HUES6 (cell line): ENCODE measurements at regions not wholly inside any gene's neighbourhood (a gene's known extent, or its start where the extent isn't known, plus 50 kb on each side); places are given as distances from the start of the nearest gene placed in this dataset.

ENCODE experiments used
- H3K27ac ChIP-seq: 2 replicates; pipeline ENCODE4 v1.7.0; 2013; ENCODE audit warnings: low read depth, mild to moderate bottlenecking, low read length, inconsistent platforms
- H3K27me3 ChIP-seq: 2 replicates; pipeline ENCODE4 v1.6.1; 2013; ENCODE audit warnings: low read length; ENCODE audit not compliant: control insufficient read depth, insufficient read depth
- H3K36me3 ChIP-seq: 2 replicates; pipeline ENCODE4 v1.6.1; 2013; ENCODE audit warnings: low read length; ENCODE audit not compliant: control insufficient read depth, insufficient read depth
- H3K4me1 ChIP-seq: 2 replicates; pipeline ENCODE4 v1.6.1; 2013; ENCODE audit warnings: low read length; ENCODE audit not compliant: control insufficient read depth, insufficient read depth
- H3K4me3 ChIP-seq: 2 replicates; pipeline ENCODE4 v1.5.1; 2013; ENCODE audit warnings: low read depth, low read length
- H3K9ac ChIP-seq: one replicate; pipeline ENCODE4 v1.6.1; 2013; ENCODE audit warnings: mild to moderate bottlenecking, low read length
- H3K9me3 ChIP-seq: 2 replicates; pipeline ENCODE4 v1.6.1; 2013; ENCODE audit warnings: low read depth, low read length; ENCODE audit not compliant: control insufficient read depth, insufficient read depth

DNA sequence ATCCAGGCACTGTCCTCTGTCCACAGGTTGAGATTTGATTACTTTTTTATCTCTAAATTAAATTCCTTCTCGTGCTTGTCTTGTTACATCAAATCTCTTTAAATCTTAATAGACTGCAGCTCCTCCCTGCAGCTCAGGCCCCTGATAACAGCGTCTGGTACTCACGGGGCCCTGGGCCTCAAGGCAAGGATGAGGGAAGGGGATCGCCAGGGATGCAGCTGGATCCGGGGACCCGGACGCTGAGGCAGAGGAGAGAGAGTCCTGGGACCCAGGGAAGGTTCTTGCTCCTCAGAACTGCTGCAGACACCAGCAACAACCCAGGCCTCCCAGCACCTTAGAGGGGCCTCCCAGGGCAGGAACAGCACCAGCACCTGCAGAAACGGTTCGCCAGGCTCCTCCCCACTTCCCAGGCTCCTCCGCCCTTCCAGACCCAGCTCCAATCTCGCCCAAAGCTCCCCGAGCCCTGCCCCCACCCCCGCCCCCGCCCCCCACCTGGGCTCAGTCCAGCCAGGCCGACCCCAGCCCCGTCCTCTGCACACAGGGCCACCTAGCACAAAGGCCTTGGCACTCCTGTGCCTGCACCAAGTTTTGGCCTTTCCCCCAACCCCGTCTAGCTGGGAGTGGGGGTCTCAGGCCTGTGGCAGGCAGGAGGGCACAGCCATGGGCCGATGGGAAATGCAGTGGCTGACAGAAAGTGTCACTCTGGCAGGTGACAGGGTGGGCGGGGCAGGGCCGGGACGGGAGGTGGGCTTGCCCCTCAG is 60.3 kb upstream of the GALNT9 start:
- Histone ChIP-seq H3K4me3 (no peak overlapping the region), H3K27ac (no peak overlapping the region), H3K36me3 (no peaks in the 10 kb centered on the region), H3K9ac (no peak overlapping the region), H3K27me3 (peaks cover 93% of the 10 kb centered on the region), H3K4me1 (no peaks in the 10 kb centered on the region), H3K9me3 (no peaks in the 10 kb centered on the region)

DNA sequence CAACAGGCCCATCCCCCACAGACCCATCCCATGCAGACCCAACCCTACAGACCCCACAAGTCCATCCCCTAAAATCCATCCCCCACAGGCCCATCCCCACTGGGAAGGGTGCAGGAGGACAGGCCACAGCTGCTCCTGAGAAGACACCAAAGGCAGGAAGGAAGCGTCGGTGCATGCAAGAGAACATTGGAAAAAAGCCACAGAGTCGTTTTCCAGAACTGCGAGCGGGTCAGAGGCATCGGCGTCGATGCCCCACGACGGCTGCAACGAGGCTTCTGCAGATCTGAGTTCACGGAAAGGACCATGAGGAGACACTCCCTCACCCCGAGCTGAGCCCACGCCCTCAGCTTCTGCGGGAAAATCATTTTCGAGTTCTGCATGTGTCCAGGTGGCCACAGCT is 59.6 kb upstream of the GALNT9 start:
- Histone ChIP-seq H3K9me3 (no peaks in the 10 kb centered on the region), H3K4me1 (no peaks in the 10 kb centered on the region), H3K27me3 (peaks cover 89% of the 10 kb centered on the region), H3K9ac (no peak overlapping the region), H3K27ac (no peak overlapping the region), H3K36me3 (no peaks in the 10 kb centered on the region), H3K4me3 (no peak overlapping the region)

DNA sequence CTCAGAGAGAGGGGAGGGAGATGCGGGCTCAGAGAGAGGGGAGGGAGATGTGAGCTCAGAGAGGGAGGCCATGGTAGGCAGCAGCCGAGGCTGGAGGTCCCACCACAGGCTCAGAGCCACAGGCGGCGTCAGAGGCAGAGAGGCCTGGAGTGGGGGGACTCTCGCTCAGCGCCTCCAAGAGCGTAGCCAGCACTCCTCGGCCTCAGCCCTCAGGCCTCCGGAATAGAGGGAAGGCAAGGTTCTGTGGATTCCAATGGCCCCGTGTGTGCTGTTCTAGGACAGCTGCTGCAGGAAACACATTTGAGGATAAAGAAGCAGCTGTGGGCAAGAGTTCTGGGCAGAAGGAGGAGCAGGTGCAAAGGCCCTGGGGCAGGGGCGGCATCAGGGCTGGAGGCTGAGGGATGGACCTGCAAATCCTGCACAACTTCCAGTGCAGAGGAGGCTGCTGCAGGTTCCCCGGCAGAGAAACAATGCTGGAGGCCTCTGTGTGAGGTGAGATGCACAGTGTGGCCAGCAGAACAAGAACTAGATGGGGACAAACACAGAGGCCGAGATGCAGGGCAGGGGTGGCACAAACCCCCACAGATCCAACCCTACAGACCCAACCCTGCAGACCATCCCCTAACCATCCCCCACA is 59.1 kb upstream of the GALNT9 start:
- H3K27ac ChIP-seq = no peak overlapping the region
- no peak overlapping the region for H3K9ac ChIP-seq
- peaks cover 89% of the 10 kb centered on the region for H3K27me3 ChIP-seq
- no peaks in the 10 kb centered on the region for H3K9me3 ChIP-seq
- H3K36me3 ChIP-seq = no peaks in the 10 kb centered on the region
- H3K4me1 ChIP-seq = no peaks in the 10 kb centered on the region
- H3K4me3 ChIP-seq = no peak overlapping the region

DNA sequence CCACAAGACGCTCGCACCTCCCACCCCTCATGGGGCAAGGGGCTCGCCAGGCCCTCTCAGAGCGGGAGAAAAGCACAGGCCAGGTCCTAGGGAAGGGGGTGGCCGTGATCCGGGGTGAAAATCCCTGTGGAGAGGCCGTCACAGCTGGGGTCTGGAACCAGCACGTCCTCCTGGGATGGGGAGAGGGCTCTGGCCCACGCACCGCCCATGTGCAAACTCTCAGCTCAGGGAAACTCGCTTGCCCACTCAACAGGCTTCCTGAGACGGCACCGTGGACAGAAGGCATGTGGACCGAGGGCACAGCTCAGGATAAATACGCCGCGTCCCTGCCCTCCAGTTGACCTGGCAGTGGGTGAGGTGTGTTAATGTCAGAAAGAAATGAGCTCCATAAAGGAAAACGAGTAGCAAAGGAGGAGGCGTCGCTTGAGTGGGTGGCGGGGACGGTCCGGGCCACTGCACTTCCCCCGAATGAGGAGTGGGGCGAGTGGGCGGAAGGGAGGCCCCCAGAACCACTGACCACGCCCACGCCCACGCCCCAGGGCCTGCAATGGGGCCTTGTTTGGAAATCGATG is 57.6 kb upstream of the GALNT9 start:
- peaks cover 91% of the 10 kb centered on the region for H3K27me3 ChIP-seq
- H3K4me3 ChIP-seq = peak overlapping the region; percentile 9; the same call in 1 of the 2 replicates
- no peak overlapping the region for H3K27ac ChIP-seq
- H3K36me3 ChIP-seq = no peaks in the 10 kb centered on the region
- H3K4me1 ChIP-seq = no peaks in the 10 kb centered on the region
- H3K9me3 ChIP-seq = no peaks in the 10 kb centered on the region
- H3K9ac ChIP-seq = no peak overlapping the region

DNA sequence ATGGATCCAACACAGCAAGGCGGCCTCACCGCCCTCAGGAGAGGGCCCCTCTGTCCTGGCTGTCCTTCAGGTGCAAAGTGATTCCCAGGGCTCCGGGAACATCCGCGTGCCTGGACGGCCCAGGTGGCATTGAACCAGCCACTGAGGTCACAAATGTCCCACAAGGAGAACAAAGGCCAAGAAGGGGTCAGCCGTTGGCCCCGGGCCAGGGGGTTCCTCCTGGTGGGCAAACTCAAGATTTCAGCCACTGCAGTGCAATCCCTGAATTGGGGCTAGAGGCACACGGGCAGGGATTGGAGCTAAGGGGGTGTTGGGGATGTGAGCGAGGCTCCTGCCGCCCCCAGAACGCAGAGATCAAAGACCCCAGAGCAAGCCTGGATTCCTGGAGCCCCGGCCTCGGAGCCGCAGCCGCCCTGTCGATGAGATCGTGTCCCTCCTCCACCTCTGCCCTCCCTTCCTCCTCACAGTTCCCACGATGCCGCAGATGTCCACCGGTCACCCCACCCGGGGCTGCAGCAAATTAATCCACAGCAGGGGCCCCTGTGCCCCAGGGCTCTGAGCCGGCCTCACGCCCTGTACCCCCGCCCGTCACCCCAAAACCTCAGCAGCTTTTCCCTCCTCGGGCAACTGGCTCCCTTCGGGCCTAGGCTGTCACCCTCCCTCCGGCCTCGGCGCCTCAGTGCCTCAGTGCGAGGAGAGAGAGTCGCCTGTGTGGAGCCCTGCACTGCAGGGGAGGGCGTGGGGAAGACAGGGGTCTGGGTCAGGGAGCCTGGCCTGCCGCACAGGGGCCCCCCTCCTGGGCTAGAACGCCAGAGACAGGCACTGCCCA is 56.7 kb upstream of the GALNT9 start:
- Histone ChIP-seq H3K4me3 (no peak overlapping the region), H3K9me3 (no peaks in the 10 kb centered on the region), H3K9ac (no peak overlapping the region), H3K27ac (no peak overlapping the region), H3K36me3 (no peaks in the 10 kb centered on the region), H3K4me1 (no peaks in the 10 kb centered on the region), H3K27me3 (peaks cover 93% of the 10 kb centered on the region)

DNA sequence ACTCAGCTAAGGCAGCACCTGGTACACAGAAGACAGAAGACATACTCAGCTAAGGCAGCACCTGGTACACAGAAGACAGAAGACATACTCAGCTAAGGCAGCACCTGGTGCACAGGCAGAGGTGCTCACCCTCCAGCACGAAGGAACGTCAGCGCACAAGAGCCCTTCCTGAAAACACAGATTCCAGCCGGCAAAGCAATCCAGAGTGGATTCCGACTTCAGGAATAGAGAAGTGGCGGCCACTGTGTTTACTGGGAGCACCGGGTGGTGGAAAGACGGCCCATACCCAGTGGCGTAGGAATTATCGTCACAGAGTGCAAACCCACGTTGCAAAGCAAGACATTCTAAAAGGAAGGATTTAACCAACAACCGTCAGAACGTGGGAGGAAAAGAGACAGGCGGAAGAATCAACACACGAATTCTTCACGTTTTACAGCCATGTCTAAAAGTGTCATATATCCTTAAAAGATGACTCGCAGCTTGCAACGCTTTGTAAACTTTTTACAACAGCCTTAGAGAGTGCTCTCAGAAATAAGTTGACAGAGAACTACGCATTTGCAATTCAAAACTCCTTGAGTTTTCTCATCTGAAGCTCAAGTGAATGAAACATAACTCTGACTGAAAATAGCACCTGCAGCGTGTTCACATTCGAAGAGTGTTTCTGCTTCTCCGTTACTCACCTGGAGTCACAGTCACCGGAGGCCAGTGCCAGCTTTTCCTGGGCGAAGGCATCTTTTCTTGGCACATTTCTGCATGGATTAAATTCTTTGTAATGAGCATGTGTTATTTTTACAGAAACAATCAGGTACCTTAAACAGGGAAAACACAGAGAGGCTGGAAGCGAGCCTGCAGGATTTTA is 55.8 kb upstream of the GALNT9 start:
- Histone ChIP-seq H3K27ac (no peak overlapping the region), H3K36me3 (no peaks in the 10 kb centered on the region), H3K4me3 (no peak overlapping the region), H3K9me3 (no peaks in the 10 kb centered on the region), H3K4me1 (no peaks in the 10 kb centered on the region), H3K27me3 (peaks cover 93% of the 10 kb centered on the region), H3K9ac (no peak overlapping the region)

DNA sequence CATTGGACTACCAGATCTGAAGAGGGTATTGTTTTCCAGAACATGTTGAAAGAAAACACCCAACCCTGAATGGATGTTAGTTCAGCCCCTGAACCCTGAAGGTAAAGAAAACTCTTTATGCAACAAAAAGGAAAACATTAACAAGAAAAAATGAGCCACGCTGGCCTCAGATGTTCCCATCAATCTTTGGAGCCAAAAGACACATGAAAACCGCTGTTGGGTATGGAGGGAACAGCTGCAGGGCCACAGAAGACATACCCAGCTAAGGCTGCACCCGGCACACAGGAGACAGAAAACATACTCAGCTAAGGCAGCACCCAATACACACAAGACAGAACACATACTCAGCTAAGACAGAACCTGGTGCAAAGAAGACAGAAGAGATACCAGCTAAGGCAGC is 51.3 kb upstream of the GALNT9 start:
- Histone ChIP-seq H3K27me3 (peaks cover 86% of the 10 kb centered on the region), H3K4me1 (no peaks in the 10 kb centered on the region), H3K4me3 (no peak overlapping the region), H3K27ac (no peak overlapping the region), H3K9me3 (no peaks in the 10 kb centered on the region), H3K36me3 (no peaks in the 10 kb centered on the region), H3K9ac (no peak overlapping the region)

DNA sequence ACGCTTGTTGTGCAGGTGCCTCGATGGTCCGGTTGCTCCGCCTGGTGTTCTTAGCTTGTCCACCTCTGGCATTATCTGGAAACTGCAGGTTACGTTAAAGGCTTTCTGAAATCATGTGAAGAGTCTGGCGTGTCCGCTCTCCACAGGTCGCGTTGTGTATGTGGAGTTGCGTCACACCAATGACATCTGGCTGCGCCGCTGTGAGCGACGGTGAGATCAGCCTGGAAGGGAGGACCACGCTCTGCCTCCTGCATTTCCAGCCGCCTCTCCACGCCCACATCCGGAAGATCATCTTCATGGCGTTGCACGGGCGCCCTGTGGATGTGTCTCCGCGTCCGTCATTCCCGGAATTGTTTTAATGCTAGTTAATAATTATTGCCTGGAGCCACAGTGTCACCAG is 50.6 kb upstream of the GALNT9 start:
- Histone ChIP-seq H3K36me3 (no peaks in the 10 kb centered on the region), H3K27ac (no peak overlapping the region), H3K4me1 (no peaks in the 10 kb centered on the region), H3K27me3 (peaks cover 86% of the 10 kb centered on the region), H3K9ac (no peak overlapping the region), H3K9me3 (no peaks in the 10 kb centered on the region), H3K4me3 (no peak overlapping the region)

DNA sequence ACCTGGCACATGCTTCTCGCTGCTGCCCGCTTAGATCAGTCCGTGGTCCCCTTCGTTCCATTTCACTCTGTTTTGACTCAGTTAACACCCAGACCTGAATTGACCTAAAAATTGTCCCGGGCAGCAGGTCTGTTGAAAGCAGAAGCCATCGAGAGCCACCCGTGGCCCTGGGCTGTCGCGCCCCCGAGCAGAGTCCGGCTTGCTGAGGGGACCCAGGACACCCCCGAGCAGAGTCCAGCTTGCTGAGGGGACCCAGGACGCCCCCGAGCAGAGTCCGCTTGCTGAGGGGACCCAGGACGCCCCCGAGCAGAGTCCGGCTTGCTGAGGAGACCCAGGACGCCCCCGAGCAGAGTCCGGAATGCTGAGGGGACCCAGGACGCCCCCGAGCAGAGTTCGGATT is 50.2 kb upstream of the GALNT9 start:
- Histone ChIP-seq H3K4me1 (no peaks in the 10 kb centered on the region), H3K27me3 (peaks cover 86% of the 10 kb centered on the region), H3K9ac (no peak overlapping the region), H3K4me3 (no peak overlapping the region), H3K9me3 (peaks cover 2% of the 10 kb centered on the region), H3K36me3 (no peaks in the 10 kb centered on the region), H3K27ac (no peak overlapping the region)
